CD14-positive monocyte (primary cell): ENCODE measurements at regions not wholly inside any gene's neighbourhood (a gene's known extent, or its start where the extent isn't known, plus 50 kb on each side); places are given as distances from the start of the nearest gene placed in this dataset.

Experiments
- DNase-seq, 3 donors: peaks; one replicate each; pipeline ENCODE4 v3.0.0-alpha.2; 2011 to 2022
- H2AFZ ChIP-seq: 2 replicates; pipeline ENCODE4 v1.6.0; 2012; ENCODE audit warnings: mild to moderate bottlenecking, low read depth, low read length, inconsistent platforms; ENCODE audit not compliant: insufficient read depth, poor library complexity, severe bottlenecking
- H3K27ac ChIP-seq, 2 donors: 1 replicate in 1 of 2; 2 replicates in 1 of 2; pipeline ENCODE4 v1.5.1; 2012 to 2013; ENCODE audit warnings: low read length in 2 of 2, control low read depth in 1 of 2, inconsistent platforms in 1 of 2, low read depth in 1 of 2, mild to moderate bottlenecking in 1 of 2
- H3K27me3 ChIP-seq, 2 donors: one replicate each; pipeline versions ENCODE4 v1.6.0 to v1.6.1; 2011 to 2013; ENCODE audit warnings: low read length in 2 of 2; ENCODE audit not compliant: control insufficient read depth in 2 of 2, insufficient read depth in 2 of 2
- H3K36me3 ChIP-seq, 2 donors: replicated peaks in 1 of 2; 1 replicate in 1 of 2; 2 replicates in 1 of 2; pipeline versions ENCODE4 v1.5.1 to v1.6.1; 2012 to 2013; ENCODE audit warnings: low read length in 2 of 2, control low read depth in 1 of 2, inconsistent platforms in 1 of 2, mild to moderate bottlenecking in 1 of 2; ENCODE audit not compliant: insufficient read depth in 2 of 2, control insufficient read depth in 1 of 2
- H3K4me1 ChIP-seq, 2 donors: 1 replicate in 1 of 2; 2 replicates in 1 of 2; pipeline versions ENCODE4 v1.5.1 to v1.6.1; 2012 to 2013; ENCODE audit warnings: low read length in 2 of 2, control low read depth in 1 of 2, inconsistent platforms in 1 of 2, mild to moderate bottlenecking in 1 of 2, moderate library complexity in 1 of 2; ENCODE audit not compliant: insufficient read depth in 2 of 2, control insufficient read depth in 1 of 2
- H3K4me2 ChIP-seq: replicated peaks from 2 replicates; pipeline ENCODE3; 2012; ENCODE audit warnings: low read length, moderate library complexity, mild to moderate bottlenecking; ENCODE audit not compliant: poor library complexity, severe bottlenecking; ENCODE audit errors: extremely low read depth
- H3K4me3 ChIP-seq, 3 experiments: fragments of 200-600 bp in 1 of 3; sonication (generic) in 1 of 3; replicated peaks in 1 of 3; 1 replicate in 2 of 3; 2 replicates in 1 of 3; pipeline ENCODE4 v1.5.1; 2011 to 2013; ENCODE audit warnings: low read length in 3 of 3, mild to moderate bottlenecking in 3 of 3, control low read depth in 2 of 3, low read depth in 2 of 3, inconsistent platforms in 1 of 3, moderate library complexity in 1 of 3
- H3K79me2 ChIP-seq: 2 replicates; pipeline ENCODE4 v1.6.0; 2012; ENCODE audit warnings: mild to moderate bottlenecking, control low read depth, inconsistent platforms, low read length, moderate library complexity; ENCODE audit not compliant: insufficient read depth
- H3K9ac ChIP-seq: 2 replicates; pipeline ENCODE4 v1.6.0; 2017; ENCODE audit warnings: low read length, mild to moderate bottlenecking; ENCODE audit not compliant: insufficient read depth, poor library complexity, severe bottlenecking
- H3K9me3 ChIP-seq, 2 donors: replicated peaks in 1 of 2; 1 replicate in 1 of 2; 2 replicates in 1 of 2; pipeline versions ENCODE4 v1.5.1 to v1.6.1; 2012 to 2013; ENCODE audit warnings: low read length in 2 of 2, control low read depth in 1 of 2; ENCODE audit not compliant: control insufficient read depth in 1 of 2, insufficient read depth in 1 of 2
- H4K20me1 ChIP-seq: 2 replicates; pipeline ENCODE4 v1.6.0; 2012; ENCODE audit warnings: mild to moderate bottlenecking, low read length, control low read depth, moderate library complexity; ENCODE audit not compliant: insufficient read depth
- H3K27ac Mint-ChIP-seq, 7 donors: one replicate each; pipeline ENCODE4 v1.8.0; 2020; ENCODE audit warnings: mild to moderate bottlenecking in 7 of 7, mixed read lengths in 7 of 7, moderate library complexity in 6 of 7, inconsistent platforms in 2 of 7
- H3K27me3 Mint-ChIP-seq, 3 donors: one replicate each; pipeline ENCODE4 v1.8.0; 2021 to 2022; ENCODE audit warnings: low read depth in 3 of 3, mild to moderate bottlenecking in 3 of 3, mixed read lengths in 3 of 3, moderate library complexity in 3 of 3, inconsistent platforms in 1 of 3
- H3K36me3 Mint-ChIP-seq, 2 donors: one replicate each; pipeline ENCODE4 v1.8.0; 2020; ENCODE audit warnings: mixed read lengths in 2 of 2, inconsistent platforms in 1 of 2, mild to moderate bottlenecking in 1 of 2
- H3K4me1 Mint-ChIP-seq: one replicate; pipeline ENCODE4 v1.8.0; 2020; ENCODE audit warnings: mild to moderate bottlenecking, mixed read lengths
- H3K4me3 Mint-ChIP-seq, 2 donors: one replicate each; pipeline ENCODE4 v1.8.0; 2020; ENCODE audit warnings: mild to moderate bottlenecking in 2 of 2, mixed read lengths in 2 of 2, moderate library complexity in 1 of 2
- H3K9me3 Mint-ChIP-seq, 7 donors: one replicate each; pipeline ENCODE4 v1.8.0; 2020 to 2022; ENCODE audit warnings: mixed read lengths in 7 of 7, mild to moderate bottlenecking in 6 of 7, moderate library complexity in 6 of 7, inconsistent platforms in 2 of 7
- WGBS: methylation state at CpG from one replicate; pipeline ENCODE4 v1.1.5; 2013; ENCODE audit warnings: missing lambda C conversion rate; ENCODE audit not compliant: insufficient coverage; 5-methylcytosine and 5-hydroxymethylcytosine counted together
- intact Hi-C, 2 donors: fragments of 100-400 bp; cut with micrococcal nuclease; formaldehyde crosslinking; loops; one replicate each; pipeline versions ENCODE4 v1.15.0 to v1.15.1; 2023
- TF ChIP-seq, protein P1 (sequence below): fragments of 200-600 bp; IDR thresholded peaks from one replicate; pipeline ENCODE4 v1.8.0; 2022; ENCODE audit warnings: antibody characterized with exemption, mild to moderate bottlenecking

GRCh38 chr1:192065087-192065486, 93.2 kb upstream of the RGS18 start:
- H3K9ac ChIP-seq: no peak overlapping the region
- H3K27ac Mint-ChIP-seq: no peak overlapping the region
- no peak overlapping the region for H3K4me3 ChIP-seq
- no peaks in the 10 kb centered on the region for H4K20me1 ChIP-seq
- H3K27ac ChIP-seq: no peak overlapping the region
- WGBS: no CpG with 5 or more reads among the region's 3 CpGs
- H3K4me1 Mint-ChIP-seq: peaks cover 2% of the 10 kb centered on the region
- H3K36me3 Mint-ChIP-seq: no peaks in the 10 kb centered on the region
- H3K36me3 ChIP-seq: no peaks in the 10 kb centered on the region
- DNase-seq: no peak
- H3K79me2 ChIP-seq: no peaks in the 10 kb centered on the region
- H3K9me3 Mint-ChIP-seq: peaks cover 0 to 2% (median 0%) of the 10 kb centered on the region in 7 donors
- peak overlapping the region; percentile 43 for H2AFZ ChIP-seq
- H3K4me2 ChIP-seq: no peak overlapping the region
- no peak overlapping the region for H3K4me3 Mint-ChIP-seq
- TF ChIP-seq, protein P1, sequence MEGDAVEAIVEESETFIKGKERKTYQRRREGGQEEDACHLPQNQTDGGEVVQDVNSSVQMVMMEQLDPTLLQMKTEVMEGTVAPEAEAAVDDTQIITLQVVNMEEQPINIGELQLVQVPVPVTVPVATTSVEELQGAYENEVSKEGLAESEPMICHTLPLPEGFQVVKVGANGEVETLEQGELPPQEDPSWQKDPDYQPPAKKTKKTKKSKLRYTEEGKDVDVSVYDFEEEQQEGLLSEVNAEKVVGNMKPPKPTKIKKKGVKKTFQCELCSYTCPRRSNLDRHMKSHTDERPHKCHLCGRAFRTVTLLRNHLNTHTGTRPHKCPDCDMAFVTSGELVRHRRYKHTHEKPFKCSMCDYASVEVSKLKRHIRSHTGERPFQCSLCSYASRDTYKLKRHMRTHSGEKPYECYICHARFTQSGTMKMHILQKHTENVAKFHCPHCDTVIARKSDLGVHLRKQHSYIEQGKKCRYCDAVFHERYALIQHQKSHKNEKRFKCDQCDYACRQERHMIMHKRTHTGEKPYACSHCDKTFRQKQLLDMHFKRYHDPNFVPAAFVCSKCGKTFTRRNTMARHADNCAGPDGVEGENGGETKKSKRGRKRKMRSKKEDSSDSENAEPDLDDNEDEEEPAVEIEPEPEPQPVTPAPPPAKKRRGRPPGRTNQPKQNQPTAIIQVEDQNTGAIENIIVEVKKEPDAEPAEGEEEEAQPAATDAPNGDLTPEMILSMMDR: no peak
- no peaks in the 10 kb centered on the region for H3K27me3 ChIP-seq
- H3K27me3 Mint-ChIP-seq: no peaks in the 10 kb centered on the region
- H3K4me1 ChIP-seq: no peaks in the 10 kb centered on the region
- H3K9me3 ChIP-seq: no peaks in the 10 kb centered on the region
- intact Hi-C loops: no loop called here

DNA sequence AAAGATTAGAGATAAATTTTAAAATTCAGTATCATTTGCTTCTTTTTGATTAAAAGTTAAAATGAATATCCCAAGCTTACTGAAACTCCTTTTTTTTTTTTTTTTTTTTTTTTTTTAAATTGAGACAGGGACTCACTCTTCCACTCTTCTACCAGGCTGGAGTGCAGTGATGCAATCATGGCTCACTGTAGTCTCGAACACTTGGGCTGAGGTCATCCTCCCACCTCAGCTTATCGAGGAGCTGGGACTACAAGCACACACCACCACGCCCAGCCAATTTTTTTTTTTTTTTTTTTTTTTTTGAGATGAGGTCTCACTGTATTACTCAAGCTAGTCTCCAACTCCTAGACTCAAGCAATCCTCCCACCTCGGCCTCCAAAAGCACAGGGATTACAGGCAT, 92.1 kb upstream of the RGS18 start:
- no CpG with 5 or more reads among the region's 4 CpGs for WGBS
- H4K20me1 ChIP-seq: no peaks in the 10 kb centered on the region
- Mint-ChIP-seq H3K36me3 (no peaks in the 10 kb centered on the region), H3K9me3 (peaks cover 0 to 2% (median 0%) of the 10 kb centered on the region in 7 donors), H3K4me3 (no peak overlapping the region), H3K27ac (no peak overlapping the region), H3K4me1 (peaks cover 2% of the 10 kb centered on the region), H3K27me3 (no peaks in the 10 kb centered on the region)
- no peak overlapping the region for H3K4me3 ChIP-seq
- no peak overlapping the region for H3K9ac ChIP-seq
- intact Hi-C loops: no loop called here
- H2AFZ ChIP-seq: no peak overlapping the region
- H3K27me3 ChIP-seq: no peaks in the 10 kb centered on the region
- no peaks in the 10 kb centered on the region for H3K4me1 ChIP-seq
- no peak overlapping the region for H3K27ac ChIP-seq
- H3K4me2 ChIP-seq: no peak overlapping the region
- no peak for DNase-seq
- no peaks in the 10 kb centered on the region for H3K9me3 ChIP-seq
- H3K79me2 ChIP-seq: no peaks in the 10 kb centered on the region
- TF ChIP-seq, protein P1: no peak
- H3K36me3 ChIP-seq: no peaks in the 10 kb centered on the region
